GM10248 (cell line): ENCODE measurements at regions not wholly inside any gene's neighbourhood (a gene's known extent, or its start where the extent isn't known, plus 50 kb on each side); places are given as distances from the start of the nearest gene placed in this dataset.

Source experiments
- CTCF ChIA-PET: fragments of 300-600 bp; sonication (Branson Sonifier 250); formaldehyde crosslinking; extraction: SDS; loops from one replicate; lab custom pipeline; 2021; ENCODE audit warnings: antibody characterized with exemption; lab: Yijun Ruan, JAX
- POLR2A ChIA-PET: fragments of 350-650 bp; sonication (Branson Sonifier 250); formaldehyde crosslinking; extraction: SDS; loops from one replicate; lab custom pipeline; 2020; ENCODE audit warnings: antibody characterized with exemption; lab: Yijun Ruan, JAX
- DNase-seq: peaks from one replicate; pipeline ENCODE4 v3.0.0; 2012; ENCODE audit errors: extremely low spot score
- TF ChIP-seq, protein P1 (sequence below): IDR thresholded peaks from 2 replicates; pipeline ENCODE4 v1.5.1; 2012; ENCODE audit warnings: mild to moderate bottlenecking, low read depth; ENCODE audit errors: extremely low read depth, missing control alignments, control extremely low read depth

- DNase-seq, result no peak
- ChIA-PET POLR2A (no interaction called here), CTCF (no interaction called here)
- TF ChIP-seq, protein P1, sequence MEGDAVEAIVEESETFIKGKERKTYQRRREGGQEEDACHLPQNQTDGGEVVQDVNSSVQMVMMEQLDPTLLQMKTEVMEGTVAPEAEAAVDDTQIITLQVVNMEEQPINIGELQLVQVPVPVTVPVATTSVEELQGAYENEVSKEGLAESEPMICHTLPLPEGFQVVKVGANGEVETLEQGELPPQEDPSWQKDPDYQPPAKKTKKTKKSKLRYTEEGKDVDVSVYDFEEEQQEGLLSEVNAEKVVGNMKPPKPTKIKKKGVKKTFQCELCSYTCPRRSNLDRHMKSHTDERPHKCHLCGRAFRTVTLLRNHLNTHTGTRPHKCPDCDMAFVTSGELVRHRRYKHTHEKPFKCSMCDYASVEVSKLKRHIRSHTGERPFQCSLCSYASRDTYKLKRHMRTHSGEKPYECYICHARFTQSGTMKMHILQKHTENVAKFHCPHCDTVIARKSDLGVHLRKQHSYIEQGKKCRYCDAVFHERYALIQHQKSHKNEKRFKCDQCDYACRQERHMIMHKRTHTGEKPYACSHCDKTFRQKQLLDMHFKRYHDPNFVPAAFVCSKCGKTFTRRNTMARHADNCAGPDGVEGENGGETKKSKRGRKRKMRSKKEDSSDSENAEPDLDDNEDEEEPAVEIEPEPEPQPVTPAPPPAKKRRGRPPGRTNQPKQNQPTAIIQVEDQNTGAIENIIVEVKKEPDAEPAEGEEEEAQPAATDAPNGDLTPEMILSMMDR, result no peak
Measured at GRCh38 chr1:5662086-5662743, 330.0 kb downstream of the NPHP4 start.

DNA sequence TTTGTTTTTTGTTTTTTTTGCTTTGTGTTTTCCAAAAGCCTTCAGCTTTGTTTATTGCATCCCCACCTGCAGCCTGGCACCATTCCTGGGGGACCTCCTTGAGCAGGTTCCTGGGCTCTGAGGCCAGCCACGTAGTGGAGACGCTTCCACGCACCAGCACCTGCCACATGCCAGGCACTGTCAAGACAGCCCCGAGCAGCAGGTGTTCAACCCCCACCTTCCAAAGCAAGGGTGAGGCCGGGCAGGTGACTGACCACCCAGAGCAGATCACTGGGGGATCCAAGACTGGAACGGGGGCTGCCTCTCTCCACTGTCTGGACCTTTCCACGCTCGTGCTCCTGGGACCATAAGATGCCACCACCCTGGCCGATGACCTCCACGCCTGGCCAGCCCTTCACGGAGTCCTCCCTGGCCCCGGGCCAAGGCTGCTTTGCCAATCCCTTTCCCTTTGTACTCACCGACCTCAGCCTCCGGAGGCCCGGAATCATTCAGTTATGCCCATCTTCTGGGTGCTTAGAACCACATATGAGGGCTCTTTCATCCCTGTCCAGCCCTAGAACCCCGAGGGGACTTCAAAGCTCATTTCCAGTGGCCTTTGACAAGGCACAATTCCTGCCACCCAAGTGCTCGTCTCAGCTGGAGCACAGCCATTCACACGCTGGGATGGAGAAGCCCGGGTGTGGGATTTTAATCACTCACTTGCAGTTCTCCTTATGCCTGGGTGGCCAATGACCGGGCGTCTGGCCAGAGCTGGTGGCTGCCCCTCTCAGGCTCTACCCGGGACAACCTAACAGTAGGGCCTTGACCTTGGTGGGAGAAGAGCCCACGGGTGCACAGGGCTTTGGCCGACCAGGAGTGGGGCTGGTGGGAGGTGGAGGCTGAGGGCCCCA, 330.8 kb downstream of the NPHP4 start:
- ChIA-PET POLR2A (no interaction called here), CTCF (no interaction called here)
- TF ChIP-seq, protein P1, result no peak
- no peak for DNase-seq

GRCh38 chr1:5660141-5660935, 331.9 kb downstream of the NPHP4 start:
- POLR2A ChIA-PET, result no interaction called here
- CTCF ChIA-PET, result no interaction called here
- DNase-seq, result no peak
- TF ChIP-seq, protein P1, result no peak

- ChIA-PET POLR2A (no interaction called here), CTCF (no interaction called here)
- DNase-seq, result no peak
- TF ChIP-seq, protein P1, result no peak
Measured at GRCh38 chr1:5659606-5660005, 332.6 kb downstream of the NPHP4 start.

- TF ChIP-seq, protein P1, result no peak
- CTCF ChIA-PET, result no interaction called here
- DNase-seq, result no peak
- POLR2A ChIA-PET, result no interaction called here
Measured at GRCh38 chr1:5658340-5659316, 333.6 kb downstream of the NPHP4 start.
